ENCODE measurements at regions not wholly inside any gene's neighbourhood (a gene's known extent, or its start where the extent isn't known, plus 50 kb on each side); places are given as distances from the start of the nearest gene placed in this dataset.
A peak's percentile ranks its signal among the peaks of the same experiment; 100 is the strongest.

GRCh38 chr11:127919206-127920000 lies 668.0 kb downstream of the ETS1 start:
- DNase-seq = no peak

GRCh38 chr11:127902382-127902781 lies 685.0 kb downstream of the ETS1 start:
- DNase-seq = no peak

GRCh38 chr11:127898422-127899365 lies 688.7 kb downstream of the ETS1 start:
- no peak for DNase-seq

GRCh38 chr11:127895776-127896175 lies 691.6 kb downstream of the ETS1 start:
- no peak for DNase-seq

GRCh38 chr11:127894316-127894715 lies 693.0 kb downstream of the ETS1 start:
- no peak for DNase-seq

GRCh38 chr11:127890030-127890615 lies 697.2 kb downstream of the ETS1 start:
- no peak for DNase-seq

GRCh38 chr11:127888386-127888785 lies 699.0 kb downstream of the ETS1 start:
- DNase-seq = no peak

- no peak for DNase-seq
Observed at GRCh38 chr11:127875131-127875530, 712.2 kb downstream of the ETS1 start.

GRCh38 chr11:127873478-127873877 lies 713.9 kb downstream of the ETS1 start:
- DNase-seq = no peak

GRCh38 chr11:127866109-127866508 lies 721.2 kb downstream of the ETS1 start:
- DNase-seq = no peak

GRCh38 chr11:127864861-127865260 lies 722.5 kb downstream of the ETS1 start:
- no peak for DNase-seq

- DNase-seq = no peak
Observed at GRCh38 chr11:127862406-127862805, 725.0 kb downstream of the ETS1 start.

- DNase-seq = no peak
Observed at GRCh38 chr11:127859941-127860354, 727.4 kb downstream of the ETS1 start.

GRCh38 chr11:127844876-127845275 lies 742.5 kb downstream of the ETS1 start:
- DNase-seq = no peak

GRCh38 chr11:127843483-127844396 lies 743.6 kb downstream of the ETS1 start:
- peak in 1 of 2 experiments; percentile 62 for DNase-seq

GRCh38 chr11:127825183-127825582 lies 762.2 kb downstream of the ETS1 start:
- DNase-seq = no peak

GRCh38 chr11:127818625-127819024 lies 768.7 kb downstream of the ETS1 start:
- DNase-seq = no peak

- DNase-seq = no peak
Observed at GRCh38 chr11:127816962-127817361, 770.4 kb downstream of the ETS1 start.

GRCh38 chr11:127815331-127815730 lies 772.0 kb downstream of the ETS1 start:
- no peak for DNase-seq

- DNase-seq = no peak
Observed at GRCh38 chr11:127806501-127806900, 780.9 kb downstream of the ETS1 start.

- no peak for DNase-seq
Observed at GRCh38 chr11:127805771-127806170, 781.6 kb downstream of the ETS1 start.

- DNase-seq = no peak
Observed at GRCh38 chr11:127804747-127805400, 782.5 kb downstream of the ETS1 start.

All from SHP77 (cell line).